ENCODE measurements at regions not wholly inside any gene's neighbourhood (a gene's known extent, or its start where the extent isn't known, plus 50 kb on each side); places are given as distances from the start of the nearest gene placed in this dataset.

- TF ChIP-seq POLR2A (IDR thresholded peaks at IDR 0.05; ENCODE audit: low read depth, low read length) (no peak), TAF1 (IDR thresholded peaks at IDR 0.05; ENCODE audit: low read depth, low read length) (no peak), POLR2AphosphoS5 (IDR thresholded peaks at IDR 0.05; ENCODE audit: low read depth, low read length) (no peak)
These were observed 681.1 kb downstream of the C12orf50 start for GRCh38 chr12:87348071-87348470.

All from GM12891 (cell line).